GM18867 (cell line): ENCODE measurements at regions not wholly inside any gene's neighbourhood (a gene's known extent, or its start where the extent isn't known, plus 50 kb on each side); places are given as distances from the start of the nearest gene placed in this dataset.
"Not testable (repeated sequence)": the region's sequence is repeated elsewhere in the genome, so short reads cannot be mapped to it uniquely, and the experiment has no call there.

ENCODE experiments used
- ATAC-seq: cut with Tn5 transposase; IDR thresholded peaks from one replicate; pipeline ENCODE4 v1.9.1; 2021; ENCODE audit warnings: mild to moderate bottlenecking, moderate library complexity; ENCODE audit not compliant: unreplicated experiment

DNA sequence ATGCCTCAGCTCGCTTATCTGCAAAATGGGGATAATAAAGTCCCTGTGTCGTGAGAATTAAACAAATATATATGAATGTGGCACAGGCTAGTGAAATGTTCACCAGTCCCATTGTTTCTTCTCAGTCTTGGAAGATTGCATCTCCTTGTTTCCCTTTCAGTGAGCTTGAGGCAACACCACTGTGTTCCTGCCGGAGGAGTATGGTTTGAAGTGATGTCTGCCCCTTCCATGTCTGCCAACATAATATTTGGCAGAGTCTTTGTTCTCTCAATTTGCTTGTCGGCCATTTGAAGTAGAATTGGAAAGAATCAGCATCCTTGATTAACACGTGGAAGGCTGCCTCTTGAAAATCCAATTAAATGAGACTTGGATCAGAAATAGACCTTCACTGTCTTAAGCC is 1088.5 kb upstream of the INTU start:
- no peak for ATAC-seq

- ATAC-seq, result not testable (repeated sequence)
These were observed 1086.6 kb upstream of the INTU start for GRCh38 chr4:126546197-126546596.

GRCh38 chr4:126547352-126547751 is 1085.4 kb upstream of the INTU start:
- no peak for ATAC-seq

- ATAC-seq, result no peak
These were observed 1083.9 kb upstream of the INTU start for GRCh38 chr4:126548890-126549289.

DNA sequence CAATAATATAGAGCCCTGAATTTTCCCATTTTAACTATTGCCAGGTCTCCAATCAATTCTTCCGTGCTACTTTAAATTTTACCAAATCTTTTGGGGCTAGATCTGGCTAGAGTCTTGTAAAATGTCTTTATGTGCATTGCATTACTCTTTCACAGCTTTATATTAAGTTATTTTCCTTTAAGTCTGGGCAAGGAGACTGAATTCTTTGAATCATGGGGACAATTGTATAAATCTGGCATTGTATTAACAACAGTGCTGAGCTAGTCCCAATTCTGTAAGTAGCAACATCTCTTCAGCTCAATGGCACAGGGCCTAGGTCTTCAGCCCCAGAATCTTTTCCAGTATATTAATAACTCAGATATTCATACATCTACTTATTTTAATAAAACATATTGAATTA is 1080.4 kb upstream of the INTU start:
- ATAC-seq, result no peak

GRCh38 chr4:126553248-126553647 is 1079.5 kb upstream of the INTU start:
- no peak for ATAC-seq

- ATAC-seq, result no peak
These were observed 1074.2 kb upstream of the INTU start for GRCh38 chr4:126558596-126558995.

GRCh38 chr4:126559961-126560360 is 1072.8 kb upstream of the INTU start:
- ATAC-seq, result no peak

GRCh38 chr4:126560794-126561193 is 1072.0 kb upstream of the INTU start:
- no peak for ATAC-seq

DNA sequence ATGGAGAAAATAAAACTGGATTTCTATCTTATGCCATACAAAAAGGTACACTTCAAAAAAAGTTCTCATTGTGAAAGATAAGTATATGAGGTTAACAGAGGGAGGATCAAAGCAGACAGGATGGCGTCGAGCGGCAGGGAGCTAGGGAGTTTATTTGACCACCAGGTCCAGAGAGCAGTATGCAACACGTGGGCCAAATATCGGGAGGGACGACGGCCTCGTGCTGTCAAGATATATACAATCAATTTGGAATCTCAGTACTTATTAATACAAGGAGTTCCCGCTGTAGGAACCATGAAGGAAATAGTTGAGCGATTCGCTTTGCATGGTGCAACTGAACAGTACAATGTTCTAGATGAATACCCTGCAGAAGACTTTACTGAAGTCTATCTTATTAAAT is 1069.4 kb upstream of the INTU start:
- ATAC-seq, result no peak

DNA sequence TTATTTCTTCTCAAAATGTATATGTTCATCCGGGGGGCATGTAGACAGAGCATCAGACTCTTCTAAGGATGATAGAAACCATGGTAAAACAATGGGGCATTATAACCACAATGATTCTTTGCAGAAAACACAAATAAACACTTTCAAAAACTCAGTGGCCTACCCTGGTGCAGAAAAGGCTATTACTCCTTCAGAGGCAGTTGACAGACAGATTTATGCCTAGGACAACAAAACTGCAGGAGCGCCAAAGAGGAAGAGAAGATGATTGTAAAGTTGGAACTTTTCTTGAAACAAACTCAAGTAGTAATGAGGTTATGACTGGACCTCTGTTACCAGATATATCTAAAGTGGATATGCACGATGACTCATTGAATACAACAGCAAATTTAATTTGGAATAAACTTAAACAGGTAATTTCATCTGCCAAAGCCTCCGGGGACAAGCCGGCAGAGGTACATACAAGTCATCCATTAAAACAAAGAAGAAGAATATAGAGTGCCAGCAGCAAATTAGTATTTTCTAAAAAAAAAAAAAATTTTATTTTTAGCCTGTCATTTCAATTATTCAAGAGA is 1068.4 kb upstream of the INTU start:
- no peak for ATAC-seq

GRCh38 chr4:126568652-126569570 is 1063.8 kb upstream of the INTU start:
- ATAC-seq, result no peak

GRCh38 chr4:126572264-126572663 is 1060.5 kb upstream of the INTU start:
- ATAC-seq, result no peak

GRCh38 chr4:126582737-126583136 is 1050.0 kb upstream of the INTU start:
- no peak for ATAC-seq

GRCh38 chr4:126583509-126583908 is 1049.2 kb upstream of the INTU start:
- no peak for ATAC-seq

DNA sequence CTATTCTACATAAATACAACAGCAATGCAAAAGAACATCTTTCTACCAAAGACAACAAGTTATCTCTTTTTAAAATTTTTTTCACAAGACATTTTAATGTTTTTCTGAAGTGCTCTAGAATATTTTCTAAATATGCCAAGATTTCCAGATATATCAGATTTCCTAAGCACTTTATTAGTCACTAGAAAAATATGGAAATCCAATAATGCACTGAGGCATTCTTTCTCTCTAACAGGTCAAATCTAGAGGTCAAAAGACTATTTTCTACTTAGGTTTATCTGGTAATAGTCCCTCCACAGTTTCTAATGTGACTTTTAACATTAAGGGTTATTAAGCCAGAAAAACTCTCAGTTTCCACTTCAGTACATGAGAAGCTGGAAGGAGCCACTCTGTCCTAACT is 1041.2 kb upstream of the INTU start:
- ATAC-seq, result no peak

- ATAC-seq, result no peak
These were observed 1040.7 kb upstream of the INTU start for GRCh38 chr4:126592088-126592487.

GRCh38 chr4:126593626-126594025 is 1039.1 kb upstream of the INTU start:
- ATAC-seq, result no peak

DNA sequence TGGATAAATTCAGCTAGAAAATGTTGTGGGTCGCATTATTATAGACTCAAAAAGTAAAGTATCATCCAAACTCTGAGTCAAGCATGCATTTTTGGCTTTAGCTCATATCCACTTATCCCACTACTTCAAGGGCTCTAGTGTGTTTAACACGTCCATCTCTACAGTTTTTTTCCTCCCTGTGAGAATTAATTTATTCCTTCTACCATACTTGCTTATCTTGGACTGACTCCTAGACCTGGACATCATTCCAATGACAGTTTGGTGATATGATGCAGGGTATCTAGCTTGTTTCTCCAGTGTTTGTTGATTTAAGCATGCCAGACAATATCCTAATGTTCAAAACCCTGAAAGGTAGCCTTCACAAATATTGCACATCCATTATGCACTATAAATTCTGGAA is 1037.1 kb upstream of the INTU start:
- ATAC-seq, result no peak

DNA sequence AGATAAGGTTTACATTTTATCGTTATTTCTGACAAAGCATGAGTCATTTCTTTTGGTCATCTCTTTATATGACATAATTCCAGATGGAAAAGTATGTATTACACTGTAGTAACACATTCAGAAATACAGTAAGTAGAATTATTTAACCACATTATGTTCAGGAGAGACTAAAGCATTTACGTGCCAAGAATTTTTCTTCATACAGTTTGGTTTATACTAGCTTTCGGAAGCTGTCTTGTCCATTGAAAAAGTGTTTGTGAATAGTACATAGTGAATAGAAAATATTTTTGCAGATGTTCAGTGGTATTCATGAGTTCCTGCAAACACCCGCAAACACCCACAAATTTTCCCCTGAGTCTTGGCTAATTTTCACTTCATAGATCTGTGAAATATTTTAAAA is 1033.0 kb upstream of the INTU start:
- ATAC-seq, result no peak

GRCh38 chr4:126603210-126603609 is 1029.5 kb upstream of the INTU start:
- no peak for ATAC-seq

- no peak for ATAC-seq
These were observed 1028.9 kb upstream of the INTU start for GRCh38 chr4:126603825-126604224.
